Stomach (tissue), 8 donors: ENCODE measurements at regions not wholly inside any gene's neighbourhood (a gene's known extent, or its start where the extent isn't known, plus 50 kb on each side); places are given as distances from the start of the nearest gene placed in this dataset.

ENCODE experiments used
- DNase-seq, 2 donors: peaks; one replicate each; pipeline versions ENCODE4 v3.0.0 to v3.0.0-alpha.2; 2013 to 2019
- H3K27ac ChIP-seq, 5 donors: fragments of 200-600 bp in 4 of 5; sonication (generic) in 4 of 5; one replicate each; pipeline ENCODE4 v1.5.1; 2013 to 2019; ENCODE audit warnings: mild to moderate bottlenecking in 1 of 5, moderate library complexity in 1 of 5
- H3K27me3 ChIP-seq, 3 donors: fragments of 200-600 bp; sonication (generic); one replicate each; pipeline ENCODE4 v1.5.1; 2017 to 2019; ENCODE audit warnings: mixed run types in 1 of 3
- H3K36me3 ChIP-seq, 4 donors: fragments of 200-600 bp; sonication (generic); 1 replicate in 3 of 4; 2 replicates in 1 of 4; pipeline ENCODE4 v1.5.1; 2016 to 2019
- H3K4me1 ChIP-seq, 4 donors: fragments of 200-600 bp; sonication (generic); one replicate each; pipeline ENCODE4 v1.5.1; 2016 to 2019
- H3K4me3 ChIP-seq, 4 donors: fragments of 200-600 bp; sonication (generic) in 3 of 4; one replicate each; pipeline ENCODE4 v1.5.1; 2016 to 2019; ENCODE audit warnings: mild to moderate bottlenecking in 1 of 4
- H3K9me3 ChIP-seq, 4 donors: fragments of 200-600 bp; sonication (generic); one replicate each; pipeline ENCODE4 v1.5.1; 2016 to 2019
- CTCF ChIP-seq, 7 experiments: fragments of 450-650 bp in 4 of 7; fragments of 200-600 bp in 3 of 7; sonication (generic) in 3 of 7; IDR thresholded peaks; one replicate each; pipeline ENCODE4 v1.5.1; 2016 to 2019; ENCODE audit warnings: antibody characterized with exemption in 7 of 7, control low read depth in 2 of 7, mild to moderate bottlenecking in 1 of 7
- EP300 ChIP-seq: sonication (generic); formaldehyde crosslinking; IDR thresholded peaks from one replicate; pipeline ENCODE4 v1.6.1; 2017; ENCODE audit warnings: antibody characterized with exemption
- POLR2A ChIP-seq, 4 donors: fragments of 450-650 bp; IDR thresholded peaks; one replicate each; pipeline ENCODE4 v1.6.1; 2016; ENCODE audit warnings: antibody characterized with exemption in 4 of 4, control low read depth in 2 of 4, mild to moderate bottlenecking in 1 of 4, moderate library complexity in 1 of 4
- POLR2AphosphoS5 ChIP-seq, 3 donors: sonication (generic); formaldehyde crosslinking; IDR thresholded peaks; one replicate each; pipeline ENCODE4 v1.6.1; 2016; ENCODE audit warnings: antibody characterized with exemption in 3 of 3
- WGBS, 5 donors: extraction: QIAGEN DNeasy Blood & Tissue Kit in 3 of 5; methylation state at CpG; one replicate each; pipeline versions ENCODE4 v1.1.5 to v1.1.7; 2013 to 2018; 5-methylcytosine and 5-hydroxymethylcytosine counted together
- intact Hi-C: fragments of 100-400 bp; cut with DNase I; formaldehyde crosslinking; loops from one replicate; pipeline ENCODE4 v1.15.1; 2023; ENCODE audit warnings: low total_unique reads
- donor health status: healthy with polysubstance abuse.
- donor health status: Bipolar disorder and iron deficiency.
- donor health status: healthy.

GRCh38 chr15:31254431-31255175, 72.0 kb upstream of the KLF13 start:
- no peaks in the 10 kb centered on the region for H3K36me3 ChIP-seq
- H3K27me3 ChIP-seq = no peaks in the 10 kb centered on the region
- TF ChIP-seq POLR2A (IDR thresholded peaks at IDR 0.05) (no peak), POLR2AphosphoS5 (IDR thresholded peaks at IDR 0.05) (no peak), EP300 (no peak), CTCF (IDR thresholded peaks at IDR 0.05) (no peak)
- no peaks in the 10 kb centered on the region for H3K9me3 ChIP-seq
- intact Hi-C loops = no loop called here
- H3K4me1 ChIP-seq = no peaks in the 10 kb centered on the region
- no peak overlapping the region for H3K27ac ChIP-seq
- WGBS, 5 donors = 67 to 77% (median 73%) methylated on average over 6 to 7 of the region's 7 CpGs
- no peak overlapping the region for H3K4me3 ChIP-seq
- no peak for DNase-seq

GRCh38 chr15:31255176-31255510, 71.5 kb upstream of the KLF13 start:
- DNase-seq = no peak
- WGBS, 5 donors = 83 to 100% (median 94%) methylated on average over 5 of the region's 5 CpGs
- no peaks in the 10 kb centered on the region for H3K9me3 ChIP-seq
- no peak overlapping the region for H3K4me3 ChIP-seq
- TF ChIP-seq POLR2A (IDR thresholded peaks at IDR 0.05) (no peak), POLR2AphosphoS5 (IDR thresholded peaks at IDR 0.05) (no peak), EP300 (no peak), CTCF (IDR thresholded peaks at IDR 0.05) (no peak)
- H3K36me3 ChIP-seq = no peaks in the 10 kb centered on the region
- H3K27me3 ChIP-seq = no peaks in the 10 kb centered on the region
- H3K4me1 ChIP-seq = no peaks in the 10 kb centered on the region
- H3K27ac ChIP-seq = no peak overlapping the region
- intact Hi-C loops = no loop called here

- intact Hi-C loops = no loop called here
- no peak for DNase-seq
- H3K27ac ChIP-seq = no peak overlapping the region
- H3K9me3 ChIP-seq = no peaks in the 10 kb centered on the region
- H3K27me3 ChIP-seq = no peaks in the 10 kb centered on the region
- TF ChIP-seq EP300 (no peak), CTCF (IDR thresholded peaks at IDR 0.05) (no peak), POLR2AphosphoS5 (IDR thresholded peaks at IDR 0.05) (no peak)
- no peak overlapping the region for H3K4me3 ChIP-seq
- no peaks in the 10 kb centered on the region for H3K4me1 ChIP-seq
- no peaks in the 10 kb centered on the region for H3K36me3 ChIP-seq
- 74 to 83% (median 79%) methylated on average over 9 of the region's 9 CpGs for WGBS, 5 donors
These were observed 70.8 kb upstream of the KLF13 start for GRCh38 chr15:31255732-31256377.

GRCh38 chr15:31256378-31257265, 70.0 kb upstream of the KLF13 start:
- Histone ChIP-seq H3K27me3 (no peaks in the 10 kb centered on the region), H3K36me3 (no peaks in the 10 kb centered on the region), H3K4me3 (no peak overlapping the region), H3K4me1 (peaks cover 0 to 4% (median 0%) of the 10 kb centered on the region in 4 donors), H3K9me3 (no peaks in the 10 kb centered on the region), H3K27ac (no peak overlapping the region)
- no peak for DNase-seq
- TF ChIP-seq POLR2AphosphoS5 (IDR thresholded peaks at IDR 0.05) (no peak), CTCF (IDR thresholded peaks at IDR 0.05) (no peak), POLR2A (IDR thresholded peaks at IDR 0.05) (no peak), EP300 (no peak)
- intact Hi-C loops = no loop called here
- WGBS, 5 donors = 55 to 94% (median 70%) methylated on average over 5 to 11 of the region's 11 CpGs
